Mononuclear cell (primary cell): ENCODE measurements at regions not wholly inside any gene's neighbourhood (a gene's known extent, or its start where the extent isn't known, plus 50 kb on each side); places are given as distances from the start of the nearest gene placed in this dataset.

Experiments used
- H3K27me3 ChIP-seq: 2 replicates; pipeline ENCODE4 v1.6.0; 2011; ENCODE audit warnings: low read length, control low read depth; ENCODE audit not compliant: insufficient read depth
- H3K4me1 ChIP-seq: 2 replicates; pipeline ENCODE4 v1.5.1; 2011; ENCODE audit warnings: mild to moderate bottlenecking, low read length, control low read depth; ENCODE audit not compliant: insufficient read depth
- H3K4me3 ChIP-seq: 2 replicates; pipeline ENCODE4 v1.5.1; 2011; ENCODE audit warnings: mild to moderate bottlenecking, low read length, moderate library complexity
- H3K9me3 ChIP-seq: 2 replicates; pipeline ENCODE4 v1.5.1; 2011; ENCODE audit warnings: low read depth, mild to moderate bottlenecking, control low read depth, low read length

- Histone ChIP-seq H3K4me3 (no peak overlapping the region), H3K27me3 (no peaks in the 10 kb centered on the region), H3K9me3 (no peaks in the 10 kb centered on the region), H3K4me1 (no peaks in the 10 kb centered on the region)
Measured at GRCh38 chr4:138665851-138666250, 349.7 kb upstream of the NOCT start.

DNA sequence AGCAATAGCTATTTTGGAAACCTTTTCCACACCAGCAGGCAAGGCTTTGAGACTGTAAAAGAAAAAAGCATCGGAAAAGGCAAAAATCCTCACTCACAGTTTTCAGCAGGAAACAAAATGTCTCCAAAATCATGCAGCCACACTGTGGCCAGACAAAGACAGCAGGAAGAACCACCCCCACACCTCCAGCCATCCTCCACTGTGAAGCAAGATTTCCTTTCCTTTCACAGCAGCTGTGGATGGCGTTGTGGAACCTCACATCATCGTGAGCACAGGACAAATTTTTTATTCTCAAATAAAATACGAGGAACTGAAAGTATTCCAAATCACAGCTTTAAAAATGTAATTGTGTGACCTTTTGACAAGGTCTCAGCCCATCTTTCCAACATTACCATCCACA lies 351.7 kb upstream of the NOCT start:
- Histone ChIP-seq H3K4me1 (no peaks in the 10 kb centered on the region), H3K4me3 (no peak overlapping the region), H3K9me3 (no peaks in the 10 kb centered on the region), H3K27me3 (no peaks in the 10 kb centered on the region)

DNA sequence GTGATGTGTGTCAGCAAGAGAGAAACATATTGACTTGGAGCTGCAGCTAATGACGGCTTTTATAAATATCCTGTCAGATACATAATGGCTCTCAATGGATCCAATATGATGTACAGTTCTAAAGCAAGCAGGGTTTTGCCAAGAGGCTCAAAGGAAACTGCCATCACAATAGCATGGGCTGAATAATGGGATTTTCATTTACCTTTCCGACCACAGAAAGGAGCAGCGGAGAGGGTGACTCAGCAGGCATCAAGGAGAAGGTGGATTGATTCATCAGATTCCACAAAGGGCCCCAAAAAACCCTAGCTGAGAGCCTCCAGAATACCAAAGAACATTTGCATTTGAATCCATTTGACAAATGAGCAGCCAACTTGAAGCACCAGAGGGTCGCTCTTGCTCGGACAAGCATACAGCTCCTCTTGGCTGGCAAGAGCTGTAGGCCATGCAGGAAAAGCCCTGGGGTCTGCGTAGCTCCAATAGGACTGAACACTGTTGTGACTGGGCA lies 355.7 kb upstream of the NOCT start:
- Histone ChIP-seq H3K9me3 (no peaks in the 10 kb centered on the region), H3K27me3 (no peaks in the 10 kb centered on the region), H3K4me3 (no peak overlapping the region), H3K4me1 (no peaks in the 10 kb centered on the region)

DNA sequence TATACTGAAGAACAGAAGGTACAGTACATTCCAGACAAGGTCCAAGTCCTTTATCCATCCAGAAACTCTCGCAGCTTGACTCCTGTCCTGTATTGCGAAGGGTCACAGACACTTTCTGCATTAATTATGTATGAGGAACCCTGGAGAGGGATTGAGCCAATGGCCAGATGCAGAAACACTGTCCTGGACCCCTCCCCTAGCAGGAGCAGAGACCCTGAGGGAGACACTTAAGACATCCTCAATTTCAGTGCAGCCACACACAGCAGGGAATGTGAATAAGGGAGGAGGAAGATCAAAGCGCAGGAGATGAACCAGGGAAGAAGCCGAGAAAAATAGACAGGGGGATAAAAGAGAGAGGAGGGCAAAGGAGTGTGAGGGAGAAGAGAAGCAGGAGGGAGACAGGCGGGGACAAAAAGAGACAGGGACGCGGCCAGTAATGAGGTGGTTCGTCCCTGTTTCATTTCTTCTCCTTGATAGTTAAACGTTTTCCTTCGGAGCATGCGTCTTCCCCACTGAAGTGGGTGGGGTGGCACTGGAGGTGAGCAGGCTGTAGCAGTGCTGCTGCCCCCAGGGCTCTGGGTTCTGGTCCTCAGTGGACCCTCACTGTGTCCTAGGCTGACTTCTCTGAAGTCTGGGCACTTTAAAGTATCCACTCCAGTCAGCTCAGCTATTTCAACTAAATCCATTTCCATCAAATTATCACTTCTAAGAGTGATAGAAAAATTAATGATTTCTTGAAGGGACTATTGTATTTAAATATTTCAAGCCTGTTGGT lies 356.4 kb upstream of the NOCT start:
- no peaks in the 10 kb centered on the region for H3K27me3 ChIP-seq
- no peaks in the 10 kb centered on the region for H3K4me1 ChIP-seq
- no peaks in the 10 kb centered on the region for H3K9me3 ChIP-seq
- H3K4me3 ChIP-seq, result no peak overlapping the region

DNA sequence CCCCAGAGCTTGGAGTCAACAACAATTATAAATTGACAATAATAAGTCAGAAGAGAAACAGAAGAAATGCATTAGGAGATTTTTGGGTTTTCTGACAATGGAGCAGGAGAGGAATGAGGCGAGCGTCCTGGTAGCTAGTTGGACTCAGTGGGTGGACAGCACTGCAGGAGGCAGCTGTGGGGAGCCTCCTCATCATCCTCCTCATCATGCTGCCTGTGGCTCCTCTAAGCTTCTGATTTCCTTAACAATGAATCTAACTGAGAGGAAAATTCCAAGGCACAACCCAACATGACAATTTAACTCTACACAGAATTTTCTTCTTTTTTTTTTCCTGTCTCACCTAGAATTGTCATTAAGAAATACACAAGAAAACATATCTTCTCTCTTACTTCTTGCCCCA lies 357.1 kb upstream of the NOCT start:
- Histone ChIP-seq H3K4me3 (no peak overlapping the region), H3K9me3 (no peaks in the 10 kb centered on the region), H3K27me3 (no peaks in the 10 kb centered on the region), H3K4me1 (no peaks in the 10 kb centered on the region)

DNA sequence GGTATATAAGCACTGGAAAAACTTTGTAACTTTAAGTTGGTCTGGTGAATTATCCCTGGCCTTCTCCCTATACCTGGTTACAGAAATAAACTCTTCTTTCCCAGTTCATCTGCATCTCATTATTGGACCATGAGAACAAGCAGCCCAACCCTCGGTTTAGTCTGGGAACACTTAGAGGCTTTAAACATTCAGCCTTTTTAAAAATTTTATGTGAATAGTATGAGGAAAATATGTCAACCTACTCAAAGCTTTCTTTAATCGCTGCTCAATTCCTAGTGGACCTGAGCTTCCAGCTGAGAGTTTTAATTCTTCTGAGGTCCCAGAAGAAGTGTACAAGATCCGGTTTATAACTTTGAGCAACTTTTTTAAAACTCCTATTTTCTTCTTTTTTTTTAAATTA lies 358.6 kb upstream of the NOCT start:
- H3K4me3 ChIP-seq, result no peak overlapping the region
- H3K4me1 ChIP-seq, result no peaks in the 10 kb centered on the region
- no peaks in the 10 kb centered on the region for H3K9me3 ChIP-seq
- H3K27me3 ChIP-seq, result no peaks in the 10 kb centered on the region

DNA sequence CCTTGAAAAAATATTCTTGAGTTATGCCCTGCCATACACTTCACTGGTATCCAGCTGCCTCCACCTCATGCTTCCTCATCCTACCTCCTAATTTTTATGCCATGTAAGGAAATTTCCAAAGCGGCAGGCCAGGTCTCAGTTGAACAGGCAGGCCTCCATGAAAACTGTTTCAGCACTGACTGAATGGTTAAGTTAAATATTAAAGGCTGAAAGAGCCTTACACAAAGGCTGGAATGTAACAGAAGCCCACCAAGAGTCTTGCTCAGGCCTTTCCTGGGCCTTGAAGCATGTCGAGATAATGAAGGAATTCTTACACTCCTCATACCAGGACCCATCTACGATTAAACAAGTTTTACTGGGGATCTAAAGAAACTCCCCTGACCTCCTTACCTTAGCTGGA lies 359.6 kb upstream of the NOCT start:
- H3K9me3 ChIP-seq, result no peaks in the 10 kb centered on the region
- H3K27me3 ChIP-seq, result no peaks in the 10 kb centered on the region
- H3K4me3 ChIP-seq, result no peak overlapping the region
- H3K4me1 ChIP-seq, result no peaks in the 10 kb centered on the region

- H3K9me3 ChIP-seq, result no peaks in the 10 kb centered on the region
- H3K27me3 ChIP-seq, result no peaks in the 10 kb centered on the region
- H3K4me1 ChIP-seq, result no peaks in the 10 kb centered on the region
- H3K4me3 ChIP-seq, result no peak overlapping the region
Measured at GRCh38 chr4:138655286-138655685, 360.3 kb upstream of the NOCT start.

GRCh38 chr4:138650929-138651448 lies 364.6 kb upstream of the NOCT start:
- no peaks in the 10 kb centered on the region for H3K27me3 ChIP-seq
- H3K4me1 ChIP-seq, result no peaks in the 10 kb centered on the region
- H3K9me3 ChIP-seq, result no peaks in the 10 kb centered on the region
- no peak overlapping the region for H3K4me3 ChIP-seq

DNA sequence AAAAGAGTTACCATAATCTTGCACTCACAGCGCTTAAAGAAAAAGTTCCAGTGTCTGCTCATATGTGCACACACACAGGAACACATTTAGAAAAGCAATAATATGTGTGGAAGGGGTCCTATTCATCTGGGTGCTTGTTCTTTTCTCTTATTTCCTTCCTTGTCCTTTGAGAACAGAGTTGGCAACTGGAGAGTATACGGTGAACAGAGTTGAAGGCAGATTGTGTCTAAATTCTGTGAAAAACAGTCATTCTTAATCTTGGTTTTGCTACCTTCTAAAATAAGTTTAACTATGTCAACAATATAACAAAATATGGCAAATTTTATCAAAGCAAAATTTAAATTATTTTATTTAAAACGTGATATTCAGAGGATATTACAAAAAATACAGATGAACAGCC lies 365.1 kb upstream of the NOCT start:
- no peaks in the 10 kb centered on the region for H3K9me3 ChIP-seq
- H3K4me3 ChIP-seq, result no peak overlapping the region
- no peaks in the 10 kb centered on the region for H3K4me1 ChIP-seq
- no peaks in the 10 kb centered on the region for H3K27me3 ChIP-seq

DNA sequence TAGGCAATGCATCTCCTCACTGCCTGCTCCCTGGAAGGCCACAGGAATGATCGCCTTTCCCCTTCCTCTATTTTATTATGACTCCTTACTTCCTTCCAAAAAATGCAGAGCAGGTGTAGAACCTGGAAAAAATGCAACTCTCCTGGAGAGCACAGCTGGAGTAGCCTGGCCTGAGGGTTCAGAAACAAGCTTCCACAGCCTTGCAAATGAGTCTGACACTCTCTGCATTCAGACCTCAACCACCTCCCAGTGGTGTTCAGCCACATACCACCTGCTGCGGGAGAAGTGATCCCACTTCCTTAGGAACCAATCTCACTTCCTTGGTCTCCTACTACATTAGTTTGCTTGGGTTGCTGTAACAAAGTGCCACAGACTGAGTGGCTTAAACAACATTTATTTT lies 368.1 kb upstream of the NOCT start:
- Histone ChIP-seq H3K27me3 (no peaks in the 10 kb centered on the region), H3K9me3 (no peaks in the 10 kb centered on the region), H3K4me1 (no peaks in the 10 kb centered on the region), H3K4me3 (no peak overlapping the region)

DNA sequence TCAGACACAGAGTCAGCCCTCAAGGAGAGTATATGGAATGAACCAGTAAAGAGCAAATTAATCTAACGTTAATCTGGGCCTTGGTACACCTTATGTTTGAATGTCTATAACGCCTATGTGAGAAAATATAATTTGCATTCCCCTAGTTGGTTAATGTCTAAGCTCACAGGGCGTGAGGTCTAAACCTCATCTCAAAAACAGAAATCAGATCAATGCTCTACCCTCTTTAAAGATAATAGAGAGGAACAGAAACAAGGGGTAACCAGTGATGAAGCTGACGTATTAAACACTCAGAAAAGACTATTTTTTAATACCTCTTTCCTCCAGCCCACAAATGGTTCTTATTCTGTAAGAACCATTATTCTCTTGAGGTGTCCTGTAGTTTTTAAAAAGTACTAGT lies 369.2 kb upstream of the NOCT start:
- no peaks in the 10 kb centered on the region for H3K9me3 ChIP-seq
- no peak overlapping the region for H3K4me3 ChIP-seq
- H3K27me3 ChIP-seq, result no peaks in the 10 kb centered on the region
- H3K4me1 ChIP-seq, result no peaks in the 10 kb centered on the region

DNA sequence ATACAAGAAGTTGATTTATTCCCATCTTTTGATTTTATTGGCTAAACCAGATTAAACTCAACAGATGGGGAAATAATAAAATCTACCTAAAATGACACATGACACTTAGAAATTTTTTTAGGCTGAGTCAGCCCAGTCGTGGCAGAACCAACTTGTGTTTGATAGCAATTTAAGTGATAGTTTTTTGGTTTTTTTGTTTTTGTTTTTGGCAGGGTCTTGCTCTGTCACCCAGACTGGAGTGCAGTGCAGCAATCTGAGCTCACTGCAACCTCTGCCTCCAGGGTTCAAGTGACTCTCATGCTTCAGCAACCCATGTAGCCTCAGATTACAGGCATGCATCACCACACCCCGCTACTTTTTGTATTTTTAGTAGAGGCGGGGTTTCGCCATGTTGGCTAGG lies 370.3 kb upstream of the NOCT start:
- no peaks in the 10 kb centered on the region for H3K27me3 ChIP-seq
- H3K4me1 ChIP-seq, result no peaks in the 10 kb centered on the region
- H3K4me3 ChIP-seq, result no peak overlapping the region
- no peaks in the 10 kb centered on the region for H3K9me3 ChIP-seq

- Histone ChIP-seq H3K27me3 (no peaks in the 10 kb centered on the region), H3K4me3 (no peak overlapping the region), H3K9me3 (no peaks in the 10 kb centered on the region), H3K4me1 (no peaks in the 10 kb centered on the region)
Measured at GRCh38 chr4:138644322-138644721, 371.3 kb upstream of the NOCT start.

DNA sequence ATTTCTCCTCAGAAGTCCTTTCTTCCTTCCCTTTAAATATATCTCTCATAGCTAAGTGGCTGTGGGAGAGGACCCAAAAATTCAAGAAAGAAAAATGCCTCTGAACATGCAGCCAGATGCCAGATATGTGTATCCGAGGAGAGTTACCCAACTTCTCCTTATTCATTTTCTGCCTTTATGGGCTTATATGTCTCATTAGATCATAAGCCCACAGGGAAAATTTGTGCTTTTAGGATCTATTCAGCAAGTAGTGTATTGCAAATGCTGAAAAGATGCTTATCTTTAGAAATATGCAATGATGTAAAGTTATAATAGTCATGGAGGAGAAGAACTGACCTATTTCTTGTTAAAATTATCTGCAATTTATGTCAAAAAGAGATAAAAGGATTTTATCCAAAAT lies 371.8 kb upstream of the NOCT start:
- H3K4me1 ChIP-seq, result no peaks in the 10 kb centered on the region
- H3K4me3 ChIP-seq, result no peak overlapping the region
- no peaks in the 10 kb centered on the region for H3K27me3 ChIP-seq
- no peaks in the 10 kb centered on the region for H3K9me3 ChIP-seq
